DND-41 (cell line): ENCODE measurements at regions not wholly inside any gene's neighbourhood (a gene's known extent, or its start where the extent isn't known, plus 50 kb on each side); places are given as distances from the start of the nearest gene placed in this dataset.

Experiments used
- ATAC-seq: fragments of 200-7000 bp; cut with Tn5 transposase; 3 replicates; pipeline ENCODE4 v1.9.1; 2021; ENCODE audit warnings: low read depth; ENCODE audit not compliant: insufficient read depth
- DNase-seq: peaks from one replicate; pipeline ENCODE4 v3.0.0-alpha.2; 2020
- H2AFZ ChIP-seq: 2 replicates; pipeline ENCODE4 v1.6.0; 2012; ENCODE audit warnings: low read depth, low read length
- H3K27ac ChIP-seq: 2 replicates; pipeline ENCODE4 v1.5.1; 2012; ENCODE audit warnings: low read length, inconsistent platforms
- H3K27me3 ChIP-seq: fragments of 200-600 bp; sonication (generic); 2 replicates; pipeline ENCODE4 v1.6.0; 2012; ENCODE audit warnings: low read length, mild to moderate bottlenecking, inconsistent platforms; ENCODE audit not compliant: insufficient read depth, poor library complexity
- H3K36me3 ChIP-seq: 2 replicates; pipeline ENCODE4 v1.5.1; 2012; ENCODE audit warnings: low read length, inconsistent platforms; ENCODE audit not compliant: insufficient read depth
- H3K4me1 ChIP-seq: 2 replicates; pipeline ENCODE4 v1.5.1; 2012; ENCODE audit warnings: mild to moderate bottlenecking, low read length; ENCODE audit not compliant: insufficient read depth
- H3K4me2 ChIP-seq: 2 replicates; pipeline ENCODE4 v1.6.0; 2012; ENCODE audit warnings: mild to moderate bottlenecking, moderate library complexity, low read length, inconsistent platforms; ENCODE audit not compliant: insufficient read depth
- H3K4me3 ChIP-seq, 2 experiments: fragments of 200-600 bp in 1 of 2; shearing (Covaris generic) in 1 of 2; 2 replicates each; pipeline ENCODE4 v1.5.1; 2012 to 2016; ENCODE audit warnings: inconsistent platforms in 2 of 2, low read length in 2 of 2, mild to moderate bottlenecking in 2 of 2, low read depth in 1 of 2, moderate library complexity in 1 of 2
- H3K79me2 ChIP-seq: 2 replicates; pipeline ENCODE4 v1.6.0; 2012; ENCODE audit warnings: low read length, inconsistent platforms; ENCODE audit not compliant: insufficient read depth
- H3K9ac ChIP-seq: 2 replicates; pipeline ENCODE4 v1.6.0; 2012; ENCODE audit warnings: low read depth, mild to moderate bottlenecking, inconsistent platforms, low read length, moderate library complexity
- H3K9me3 ChIP-seq: 2 replicates; pipeline ENCODE4 v1.5.1; 2012; ENCODE audit warnings: low read length, moderate library complexity, mild to moderate bottlenecking, inconsistent platforms; ENCODE audit not compliant: insufficient read depth, severe bottlenecking
- H4K20me1 ChIP-seq: 2 replicates; pipeline ENCODE4 v1.6.0; 2012; ENCODE audit warnings: low read length; ENCODE audit not compliant: insufficient read depth
- CTCF ChIP-seq: IDR thresholded peaks from 2 replicates; pipeline ENCODE4 v1.5.1; 2012; ENCODE audit warnings: borderline replicate concordance, low read length, moderate library complexity, mild to moderate bottlenecking; ENCODE audit not compliant: poor library complexity, severe bottlenecking; ENCODE audit errors: extremely low read depth
- EZH2 ChIP-seq: IDR thresholded peaks from 3 replicates; pipeline ENCODE4 v1.6.1; 2012; ENCODE audit warnings: borderline replicate concordance, low read depth, mild to moderate bottlenecking, moderate library complexity, low read length, inconsistent platforms; ENCODE audit not compliant: severe bottlenecking

- Histone ChIP-seq H3K79me2 (no peaks in the 10 kb centered on the region), H3K4me3 (no peak overlapping the region), H3K9ac (no peak overlapping the region), H3K4me1 (no peaks in the 10 kb centered on the region), H4K20me1 (no peaks in the 10 kb centered on the region), H3K4me2 (no peak overlapping the region), H3K27me3 (no peaks in the 10 kb centered on the region), H2AFZ (no peak overlapping the region), H3K9me3 (peaks cover 6% of the 10 kb centered on the region), H3K27ac (no peak overlapping the region), H3K36me3 (no peaks in the 10 kb centered on the region)
- no peak for ATAC-seq
- no peak for DNase-seq
- no peak for TF ChIP-seq EZH2
- TF ChIP-seq CTCF = no peak
Observed at GRCh38 chr22:34019190-34019845, 99.0 kb upstream of the LARGE1 start.

- no peak for TF ChIP-seq CTCF
- no peak for TF ChIP-seq EZH2
- DNase-seq (no peak), ATAC-seq (no peak)
- Histone ChIP-seq H3K4me3 (no peak overlapping the region), H3K27me3 (no peaks in the 10 kb centered on the region), H3K4me1 (no peaks in the 10 kb centered on the region), H3K9ac (no peak overlapping the region), H4K20me1 (no peaks in the 10 kb centered on the region), H2AFZ (no peak overlapping the region), H3K9me3 (no peaks in the 10 kb centered on the region), H3K36me3 (no peaks in the 10 kb centered on the region), H3K27ac (no peak overlapping the region), H3K79me2 (no peaks in the 10 kb centered on the region), H3K4me2 (no peak overlapping the region)
Observed at GRCh38 chr22:34035209-34035608, 114.9 kb upstream of the LARGE1 start.

- Histone ChIP-seq H3K36me3 (no peaks in the 10 kb centered on the region), H3K9ac (no peak overlapping the region), H3K27me3 (no peaks in the 10 kb centered on the region), H3K79me2 (no peaks in the 10 kb centered on the region), H3K4me2 (no peak overlapping the region), H4K20me1 (no peaks in the 10 kb centered on the region), H3K9me3 (no peaks in the 10 kb centered on the region), H3K4me3 (no peak overlapping the region), H3K4me1 (no peaks in the 10 kb centered on the region), H3K27ac (no peak overlapping the region), H2AFZ (no peak overlapping the region)
- DNase-seq (no peak), ATAC-seq (no peak)
- TF ChIP-seq CTCF = no peak
- TF ChIP-seq EZH2 = no peak
Observed at GRCh38 chr22:34036931-34037330, 116.7 kb upstream of the LARGE1 start.
